ENCODE measurements at regions not wholly inside any gene's neighbourhood (a gene's known extent, or its start where the extent isn't known, plus 50 kb on each side); places are given as distances from the start of the nearest gene placed in this dataset.

GRCh38 chr5:91824406-91824805, 441.3 kb upstream of the ARRDC3 start:
- DNase-seq (ENCODE audit: low read depth), result no peak
- ChIA-PET CTCF (no interaction called here), POLR2A (no interaction called here)
- no peaks in the 10 kb centered on the region for H3K36me3 ChIP-seq (ENCODE audit: control insufficient read depth, insufficient read depth, low read length)
- H3K27me3 ChIP-seq (ENCODE audit: control insufficient read depth, insufficient read depth, low read length), result no peaks in the 10 kb centered on the region
- TF ChIP-seq CTCF (IDR thresholded peaks at IDR 0.05; ENCODE audit: insufficient read depth, low read depth, low read length), result no peak
- no peak overlapping the region for H3K4me3 ChIP-seq (ENCODE audit: low read depth, low read length)

GRCh38 chr5:91820874-91821273, 437.8 kb upstream of the ARRDC3 start:
- POLR2A ChIA-PET, result no interaction called here
- no peak for TF ChIP-seq CTCF (IDR thresholded peaks at IDR 0.05; ENCODE audit: insufficient read depth, low read depth, low read length)
- H3K36me3 ChIP-seq (ENCODE audit: control insufficient read depth, insufficient read depth, low read length), result no peaks in the 10 kb centered on the region
- no peak for DNase-seq (ENCODE audit: low read depth)
- CTCF ChIA-PET, result no interaction called here
- H3K27me3 ChIP-seq (ENCODE audit: control insufficient read depth, insufficient read depth, low read length), result no peaks in the 10 kb centered on the region
- no peak overlapping the region for H3K4me3 ChIP-seq (ENCODE audit: low read depth, low read length)

DNA sequence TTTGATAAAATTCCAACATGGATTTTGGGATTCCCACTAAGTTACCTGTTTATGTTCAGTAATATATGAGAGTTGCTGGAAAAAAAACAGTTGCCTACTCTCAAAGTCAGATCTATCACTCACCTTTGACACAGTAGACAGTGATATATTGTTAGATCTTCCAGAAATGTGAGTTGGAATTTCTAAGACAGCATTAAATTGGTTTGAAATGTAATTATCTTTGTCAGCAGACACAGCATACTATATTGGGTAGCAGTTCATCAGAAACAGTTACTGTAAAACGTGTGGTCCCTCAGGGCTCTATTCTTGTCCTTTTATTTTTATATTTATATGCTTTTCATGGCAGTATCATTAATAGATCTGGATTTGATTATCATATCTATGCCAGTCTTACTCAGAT, 433.6 kb upstream of the ARRDC3 start:
- CTCF ChIA-PET, result no interaction called here
- Histone ChIP-seq H3K36me3 (ENCODE audit: control insufficient read depth, insufficient read depth, low read length) (no peaks in the 10 kb centered on the region), H3K27me3 (ENCODE audit: control insufficient read depth, insufficient read depth, low read length) (no peaks in the 10 kb centered on the region), H3K4me3 (ENCODE audit: low read depth, low read length) (no peak overlapping the region)
- POLR2A ChIA-PET, result no interaction called here
- no peak for TF ChIP-seq CTCF (IDR thresholded peaks at IDR 0.05; ENCODE audit: insufficient read depth, low read depth, low read length)
- DNase-seq (ENCODE audit: low read depth), result no peak

DNA sequence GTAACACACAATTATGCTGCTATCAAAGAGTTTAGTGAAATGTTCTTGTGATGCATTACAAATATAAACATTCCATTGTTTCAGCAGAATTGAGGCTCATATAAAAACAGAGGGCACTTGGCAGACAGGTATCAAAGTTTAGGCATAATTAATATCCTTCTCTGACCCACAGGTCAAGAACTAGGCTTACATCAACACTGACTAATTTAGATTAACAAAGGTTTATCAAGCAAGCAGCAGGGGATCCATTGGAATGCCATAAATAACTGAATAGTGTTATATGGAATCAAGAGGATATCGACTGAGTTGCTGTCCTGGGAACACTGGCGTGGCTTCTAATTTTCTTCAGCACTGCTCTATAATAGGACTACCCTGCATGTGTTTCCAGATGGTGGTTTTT, 414.5 kb upstream of the ARRDC3 start:
- Histone ChIP-seq H3K36me3 (ENCODE audit: control insufficient read depth, insufficient read depth, low read length) (no peaks in the 10 kb centered on the region), H3K4me3 (ENCODE audit: low read depth, low read length) (no peak overlapping the region), H3K27me3 (ENCODE audit: control insufficient read depth, insufficient read depth, low read length) (no peaks in the 10 kb centered on the region)
- no peak for TF ChIP-seq CTCF (IDR thresholded peaks at IDR 0.05; ENCODE audit: insufficient read depth, low read depth, low read length)
- ChIA-PET CTCF (no interaction called here), POLR2A (no interaction called here)
- no peak for DNase-seq (ENCODE audit: low read depth)

GRCh38 chr5:91794856-91795548, 411.9 kb upstream of the ARRDC3 start:
- CTCF ChIA-PET, result no interaction called here
- DNase-seq (ENCODE audit: low read depth), result no peak

More at GRCh38 chr5:91794856-91795548, 411.9 kb upstream of the ARRDC3 start:
- no peaks in the 10 kb centered on the region for H3K27me3 ChIP-seq (ENCODE audit: control insufficient read depth, insufficient read depth, low read length)
- POLR2A ChIA-PET, result no interaction called here
- no peak for TF ChIP-seq CTCF (IDR thresholded peaks at IDR 0.05; ENCODE audit: insufficient read depth, low read depth, low read length)
- no peak overlapping the region for H3K4me3 ChIP-seq (ENCODE audit: low read depth, low read length)
- no peaks in the 10 kb centered on the region for H3K36me3 ChIP-seq (ENCODE audit: control insufficient read depth, insufficient read depth, low read length)
